ENCODE measurements at regions not wholly inside any gene's neighbourhood (a gene's known extent, or its start where the extent isn't known, plus 50 kb on each side); places are given as distances from the start of the nearest gene placed in this dataset.

- no peak for TF ChIP-seq CTCF (IDR thresholded peaks at IDR 0.05)
- Histone ChIP-seq H3K4me1 (no peaks in the 10 kb centered on the region), H3K27ac (no peak overlapping the region), H3K9ac (ENCODE audit: low read depth in 2 of 2, low read length in 2 of 2) (no peak overlapping the region), H3K36me3 (no peaks in the 10 kb centered on the region), H3K4me3 (no peak overlapping the region), H3K27me3 (no peaks in the 10 kb centered on the region), H3K9me3 (no peaks in the 10 kb centered on the region)
- no peak for DNase-seq
- intact Hi-C loops (cut with DNase I), result no loop called here
Observed at GRCh38 chr16:13742928-13743327, 177.0 kb upstream of the ERCC4 start.

GRCh38 chr16:13743571-13743970 is 176.4 kb upstream of the ERCC4 start:
- H3K9ac ChIP-seq (ENCODE audit: low read depth in 2 of 2, low read length in 2 of 2), result no peak overlapping the region
- no peak overlapping the region for H3K4me3 ChIP-seq
- H3K9me3 ChIP-seq, result no peaks in the 10 kb centered on the region
- no peak overlapping the region for H3K27ac ChIP-seq
- no peak for TF ChIP-seq CTCF (IDR thresholded peaks at IDR 0.05)
- no peaks in the 10 kb centered on the region for H3K4me1 ChIP-seq
- intact Hi-C loops (cut with DNase I), result no loop called here
- H3K27me3 ChIP-seq, result no peaks in the 10 kb centered on the region
- no peak for DNase-seq
- no peaks in the 10 kb centered on the region for H3K36me3 ChIP-seq

- H3K27me3 ChIP-seq, result no peaks in the 10 kb centered on the region
- no peaks in the 10 kb centered on the region for H3K4me1 ChIP-seq
- no peak for DNase-seq
- H3K9me3 ChIP-seq, result no peaks in the 10 kb centered on the region
- intact Hi-C loops (cut with DNase I), result no loop called here
- no peaks in the 10 kb centered on the region for H3K36me3 ChIP-seq
- no peak overlapping the region for H3K9ac ChIP-seq (ENCODE audit: low read depth in 2 of 2, low read length in 2 of 2)
- TF ChIP-seq CTCF (IDR thresholded peaks at IDR 0.05), result no peak
- no peak overlapping the region for H3K27ac ChIP-seq
- H3K4me3 ChIP-seq, result no peak overlapping the region
Observed at GRCh38 chr16:13756411-13757140, 163.4 kb upstream of the ERCC4 start.

- Histone ChIP-seq H3K4me3 (no peak overlapping the region), H3K36me3 (no peaks in the 10 kb centered on the region), H3K27me3 (no peaks in the 10 kb centered on the region), H3K27ac (no peak overlapping the region), H3K4me1 (no peaks in the 10 kb centered on the region), H3K9ac (ENCODE audit: low read depth in 2 of 2, low read length in 2 of 2) (no peak overlapping the region), H3K9me3 (no peaks in the 10 kb centered on the region)
- no peak for TF ChIP-seq CTCF (IDR thresholded peaks at IDR 0.05)
- DNase-seq, result no peak
- intact Hi-C loops (cut with DNase I), result no loop called here
Observed at GRCh38 chr16:13766334-13766733, 153.6 kb upstream of the ERCC4 start.

- Histone ChIP-seq H3K27ac (no peak overlapping the region), H3K4me1 (no peaks in the 10 kb centered on the region), H3K9me3 (no peaks in the 10 kb centered on the region), H3K36me3 (no peaks in the 10 kb centered on the region), H3K9ac (ENCODE audit: low read depth in 2 of 2, low read length in 2 of 2) (no peak overlapping the region), H3K27me3 (no peaks in the 10 kb centered on the region), H3K4me3 (no peak overlapping the region)
- no peak for DNase-seq
- no peak for TF ChIP-seq CTCF (IDR thresholded peaks at IDR 0.05)
- intact Hi-C loops (cut with DNase I), result no loop called here
Observed at GRCh38 chr16:13767215-13767614, 152.7 kb upstream of the ERCC4 start.
